ENCODE measurements at regions not wholly inside any gene's neighbourhood (a gene's known extent, or its start where the extent isn't known, plus 50 kb on each side); places are given as distances from the start of the nearest gene placed in this dataset.

GRCh38 chr7:19830604-19831003 lies 57.2 kb upstream of the TMEM196 start:
- CTCF ChIA-PET, result no interaction called here
- H3K36me3 ChIP-seq (ENCODE audit: insufficient read depth, low read length), result no peaks in the 10 kb centered on the region
- TF ChIP-seq CTCF (IDR thresholded peaks at IDR 0.05), result no peak
- H3K4me3 ChIP-seq (ENCODE audit: low read length), result no peak overlapping the region
- H3K27ac Mint-ChIP-seq, result no peak overlapping the region
- H3K4me1 Mint-ChIP-seq (ENCODE audit: low read depth), result no peaks in the 10 kb centered on the region
- no peaks in the 10 kb centered on the region for H3K9me3 ChIP-seq (ENCODE audit: control insufficient read depth in 1 of 2, insufficient read depth in 1 of 2, low read length in 2 of 2)
- H3K27me3 Mint-ChIP-seq, result no peaks in the 10 kb centered on the region
- no peak for DNase-seq
- no peaks in the 10 kb centered on the region for H3K36me3 Mint-ChIP-seq (ENCODE audit: low read depth)
- peaks cover 2% of the 10 kb centered on the region for H3K9me3 Mint-ChIP-seq
- no peak overlapping the region for H3K27ac ChIP-seq (ENCODE audit: low read depth in 1 of 2, low read length in 2 of 2)
- H3K4me3 Mint-ChIP-seq, result no peak overlapping the region
- ATAC-seq (ENCODE audit: poor library complexity), result no peak
- POLR2A ChIA-PET, result no interaction called here
- no peaks in the 10 kb centered on the region for H3K4me1 ChIP-seq (ENCODE audit: insufficient read depth, low read length)
- intact Hi-C loops (cut with DNase I, micrococcal nuclease), result no loop called here
- no peaks in the 10 kb centered on the region for H3K27me3 ChIP-seq (ENCODE audit: control insufficient read depth in 1 of 2, insufficient read depth in 2 of 2, low read length in 2 of 2)

Data from CD4-positive, alpha-beta T cell (primary cell).